ENCODE measurements at regions not wholly inside any gene's neighbourhood (a gene's known extent, or its start where the extent isn't known, plus 50 kb on each side); places are given as distances from the start of the nearest gene placed in this dataset.

- TF ChIP-seq POLR2A (IDR thresholded peaks at IDR 0.05) = no peak
- TF ChIP-seq, protein P1, sequence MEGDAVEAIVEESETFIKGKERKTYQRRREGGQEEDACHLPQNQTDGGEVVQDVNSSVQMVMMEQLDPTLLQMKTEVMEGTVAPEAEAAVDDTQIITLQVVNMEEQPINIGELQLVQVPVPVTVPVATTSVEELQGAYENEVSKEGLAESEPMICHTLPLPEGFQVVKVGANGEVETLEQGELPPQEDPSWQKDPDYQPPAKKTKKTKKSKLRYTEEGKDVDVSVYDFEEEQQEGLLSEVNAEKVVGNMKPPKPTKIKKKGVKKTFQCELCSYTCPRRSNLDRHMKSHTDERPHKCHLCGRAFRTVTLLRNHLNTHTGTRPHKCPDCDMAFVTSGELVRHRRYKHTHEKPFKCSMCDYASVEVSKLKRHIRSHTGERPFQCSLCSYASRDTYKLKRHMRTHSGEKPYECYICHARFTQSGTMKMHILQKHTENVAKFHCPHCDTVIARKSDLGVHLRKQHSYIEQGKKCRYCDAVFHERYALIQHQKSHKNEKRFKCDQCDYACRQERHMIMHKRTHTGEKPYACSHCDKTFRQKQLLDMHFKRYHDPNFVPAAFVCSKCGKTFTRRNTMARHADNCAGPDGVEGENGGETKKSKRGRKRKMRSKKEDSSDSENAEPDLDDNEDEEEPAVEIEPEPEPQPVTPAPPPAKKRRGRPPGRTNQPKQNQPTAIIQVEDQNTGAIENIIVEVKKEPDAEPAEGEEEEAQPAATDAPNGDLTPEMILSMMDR (IDR thresholded peaks at IDR 0.05) = no peak
- no peak for TF ChIP-seq POLR2AphosphoS5 (IDR thresholded peaks at IDR 0.05)
- TF ChIP-seq EP300 (IDR thresholded peaks at IDR 0.05) = no peak
These were observed 143.6 kb upstream of the ZSWIM2 start for GRCh38 chr2:186992597-186992996.

All from sigmoid colon (tissue), 4 donors.